ENCODE measurements at regions not wholly inside any gene's neighbourhood (a gene's known extent, or its start where the extent isn't known, plus 50 kb on each side); places are given as distances from the start of the nearest gene placed in this dataset.

DNA sequence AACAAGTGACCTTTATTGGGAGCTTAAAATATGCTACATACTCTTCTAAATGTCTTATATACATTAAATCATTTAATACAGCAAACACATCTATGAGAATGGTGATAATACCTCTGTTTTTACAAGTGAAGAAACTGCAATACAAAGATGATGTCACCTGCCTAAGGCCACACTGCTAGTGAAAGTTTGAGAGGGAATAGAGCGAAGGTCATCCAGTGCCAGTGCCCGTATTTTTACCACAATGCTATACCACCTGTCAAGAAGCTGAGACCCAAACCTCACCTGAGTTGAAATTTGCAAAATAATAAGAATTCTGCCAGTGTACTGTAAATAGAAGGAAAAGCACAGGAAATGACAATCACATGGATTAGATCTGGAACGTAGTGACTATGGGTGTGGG lies 200.4 kb upstream of the TMPRSS15 start:
- no peaks in the 10 kb centered on the region for H3K36me3 Mint-ChIP-seq
- no peak overlapping the region for H3K27ac Mint-ChIP-seq
- H3K4me1 Mint-ChIP-seq = no peaks in the 10 kb centered on the region
- H3K27me3 Mint-ChIP-seq = no peaks in the 10 kb centered on the region
- no peak for ATAC-seq (ENCODE audit: low read depth)
- H3K9me3 Mint-ChIP-seq = peaks cover 2% of the 10 kb centered on the region
- no peak overlapping the region for H3K4me3 Mint-ChIP-seq
- no peak for DNase-seq (ENCODE audit: low spot score in 2 of 2)

DNA sequence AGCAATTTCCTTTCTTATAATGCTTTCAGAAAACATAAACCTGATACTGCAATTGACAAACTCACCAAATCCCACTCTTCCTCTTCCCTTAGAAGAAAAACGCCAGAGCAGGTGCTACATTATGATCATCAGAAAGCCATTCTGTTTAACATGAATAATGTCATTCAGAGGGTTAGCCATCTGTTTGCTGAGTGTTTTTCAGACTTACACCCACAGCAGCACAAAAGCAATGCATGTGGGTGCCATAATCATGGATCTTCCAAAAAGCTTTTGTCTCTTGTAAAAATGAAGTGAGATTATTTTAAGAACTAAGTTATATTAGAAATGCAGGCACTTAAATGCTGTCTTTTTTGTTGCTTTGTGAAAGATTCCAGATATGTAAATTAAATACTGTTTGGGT lies 204.6 kb upstream of the TMPRSS15 start:
- no peak overlapping the region for H3K4me3 Mint-ChIP-seq
- no peak overlapping the region for H3K27ac Mint-ChIP-seq
- H3K4me1 Mint-ChIP-seq = no peaks in the 10 kb centered on the region
- ATAC-seq (ENCODE audit: low read depth) (no peak), DNase-seq (ENCODE audit: low spot score in 2 of 2) (no peak)
- no peaks in the 10 kb centered on the region for H3K9me3 Mint-ChIP-seq
- H3K36me3 Mint-ChIP-seq = no peaks in the 10 kb centered on the region
- no peaks in the 10 kb centered on the region for H3K27me3 Mint-ChIP-seq

GRCh38 chr21:18614303-18614702 lies 210.7 kb upstream of the TMPRSS15 start:
- Mint-ChIP-seq H3K27me3 (no peaks in the 10 kb centered on the region), H3K27ac (no peak overlapping the region), H3K4me3 (no peak overlapping the region), H3K9me3 (no peaks in the 10 kb centered on the region), H3K4me1 (no peaks in the 10 kb centered on the region), H3K36me3 (no peaks in the 10 kb centered on the region)
- ATAC-seq (ENCODE audit: low read depth) (no peak), DNase-seq (ENCODE audit: low spot score in 2 of 2) (no peak)

DNA sequence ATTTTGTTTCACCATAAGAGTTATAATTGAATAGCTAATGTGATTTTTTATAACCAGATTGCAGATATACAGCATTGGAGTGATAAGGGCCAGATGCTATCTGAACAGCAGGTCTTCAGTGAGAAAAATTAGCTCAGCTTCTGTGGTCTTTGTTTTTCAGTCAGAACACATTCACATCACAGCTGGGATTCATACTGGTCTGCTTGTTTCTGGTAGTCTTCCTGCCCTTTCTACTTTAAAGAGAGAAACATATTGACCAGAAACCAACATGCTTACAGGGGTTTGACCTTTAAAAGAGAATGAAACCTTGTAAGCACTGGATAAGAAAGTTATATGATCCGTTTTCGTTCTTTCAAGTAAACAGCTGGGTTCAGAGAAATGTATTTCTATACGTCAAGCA lies 213.7 kb upstream of the TMPRSS15 start:
- Mint-ChIP-seq H3K4me3 (no peak overlapping the region), H3K36me3 (no peaks in the 10 kb centered on the region), H3K9me3 (no peaks in the 10 kb centered on the region), H3K27ac (no peak overlapping the region), H3K4me1 (no peaks in the 10 kb centered on the region), H3K27me3 (no peaks in the 10 kb centered on the region)
- DNase-seq (ENCODE audit: low spot score in 2 of 2) (no peak), ATAC-seq (ENCODE audit: low read depth) (no peak)

- Mint-ChIP-seq H3K27ac (no peak overlapping the region), H3K9me3 (no peaks in the 10 kb centered on the region), H3K4me3 (no peak overlapping the region), H3K36me3 (no peaks in the 10 kb centered on the region), H3K4me1 (no peaks in the 10 kb centered on the region), H3K27me3 (no peaks in the 10 kb centered on the region)
- DNase-seq (ENCODE audit: low spot score in 2 of 2) (no peak), ATAC-seq (ENCODE audit: low read depth) (no peak)
These were observed 216.9 kb upstream of the TMPRSS15 start for GRCh38 chr21:18620436-18620835.

- no peak overlapping the region for H3K27ac Mint-ChIP-seq
- H3K9me3 Mint-ChIP-seq = no peaks in the 10 kb centered on the region
- ATAC-seq (ENCODE audit: low read depth) (no peak), DNase-seq (ENCODE audit: low spot score in 2 of 2) (no peak)
- no peak overlapping the region for H3K4me3 Mint-ChIP-seq
- H3K4me1 Mint-ChIP-seq = no peaks in the 10 kb centered on the region
- H3K36me3 Mint-ChIP-seq = no peaks in the 10 kb centered on the region
- H3K27me3 Mint-ChIP-seq = no peaks in the 10 kb centered on the region
These were observed 218.8 kb upstream of the TMPRSS15 start for GRCh38 chr21:18622383-18622782.

GRCh38 chr21:18630446-18630845 lies 226.9 kb upstream of the TMPRSS15 start:
- no peak overlapping the region for H3K4me3 Mint-ChIP-seq
- no peaks in the 10 kb centered on the region for H3K36me3 Mint-ChIP-seq
- DNase-seq (ENCODE audit: low spot score in 2 of 2) (no peak), ATAC-seq (ENCODE audit: low read depth) (no peak)
- no peaks in the 10 kb centered on the region for H3K9me3 Mint-ChIP-seq
- H3K27ac Mint-ChIP-seq = no peak overlapping the region
- peaks cover 3% of the 10 kb centered on the region for H3K4me1 Mint-ChIP-seq
- H3K27me3 Mint-ChIP-seq = no peaks in the 10 kb centered on the region

DNA sequence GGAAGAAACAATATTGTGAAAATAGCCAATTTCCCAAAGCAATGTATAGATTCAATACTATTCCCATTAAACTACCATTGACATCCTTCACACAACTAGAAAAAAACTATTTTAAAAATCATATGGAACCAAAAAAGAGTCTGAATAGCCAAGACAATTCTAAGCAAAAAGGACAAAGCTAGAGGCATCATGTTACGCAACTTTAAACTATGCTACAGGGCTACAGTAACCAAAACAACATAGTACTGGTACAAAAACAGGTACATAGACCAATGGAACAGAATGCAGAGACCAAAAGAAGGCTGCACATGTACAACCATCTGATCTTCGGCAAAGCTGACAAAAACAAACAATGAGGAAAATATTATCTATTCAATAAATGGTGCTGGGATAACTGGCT lies 233.3 kb upstream of the TMPRSS15 start:
- H3K27ac Mint-ChIP-seq = no peak overlapping the region
- no peak overlapping the region for H3K4me3 Mint-ChIP-seq
- no peak for DNase-seq (ENCODE audit: low spot score in 2 of 2)
- H3K9me3 Mint-ChIP-seq = peaks cover 6% of the 10 kb centered on the region
- H3K4me1 Mint-ChIP-seq = peaks cover 3% of the 10 kb centered on the region
- ATAC-seq (ENCODE audit: low read depth) = no peak
- H3K27me3 Mint-ChIP-seq = no peaks in the 10 kb centered on the region
- no peaks in the 10 kb centered on the region for H3K36me3 Mint-ChIP-seq

GRCh38 chr21:18646116-18646515 lies 242.5 kb upstream of the TMPRSS15 start:
- Mint-ChIP-seq H3K27me3 (no peaks in the 10 kb centered on the region), H3K36me3 (no peaks in the 10 kb centered on the region), H3K4me3 (no peak overlapping the region), H3K4me1 (no peaks in the 10 kb centered on the region), H3K9me3 (no peaks in the 10 kb centered on the region), H3K27ac (no peak overlapping the region)
- DNase-seq (ENCODE audit: low spot score in 2 of 2) (no peak), ATAC-seq (ENCODE audit: low read depth) (no peak)

DNA sequence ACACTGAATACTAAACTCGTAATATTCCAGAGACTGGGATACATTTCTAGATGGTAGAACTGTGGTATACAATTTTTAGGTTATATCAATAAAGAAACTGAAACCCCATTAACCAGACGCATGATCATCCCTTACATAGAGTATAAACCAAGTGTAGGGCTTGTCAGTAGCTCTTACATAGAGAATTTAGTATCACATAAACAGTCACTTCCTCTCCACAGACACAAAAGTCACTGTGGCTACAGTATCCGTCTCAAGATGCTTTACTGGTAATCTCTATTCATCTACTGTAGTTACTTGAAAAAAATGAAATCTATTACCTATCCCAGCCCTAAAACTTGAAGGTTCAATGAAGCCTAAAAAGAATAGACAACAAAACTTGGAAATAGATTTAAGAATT lies 252.3 kb upstream of the TMPRSS15 start:
- Mint-ChIP-seq H3K27ac (no peak overlapping the region), H3K36me3 (no peaks in the 10 kb centered on the region), H3K4me1 (no peaks in the 10 kb centered on the region), H3K9me3 (peaks cover 4% of the 10 kb centered on the region), H3K4me3 (no peak overlapping the region), H3K27me3 (no peaks in the 10 kb centered on the region)
- ATAC-seq (ENCODE audit: low read depth) = no peak
- DNase-seq (ENCODE audit: low spot score in 2 of 2) = no peak

- ATAC-seq (ENCODE audit: low read depth) = no peak
- no peaks in the 10 kb centered on the region for H3K4me1 Mint-ChIP-seq
These were observed 258.3 kb upstream of the TMPRSS15 start for GRCh38 chr21:18661842-18662241.

DNA sequence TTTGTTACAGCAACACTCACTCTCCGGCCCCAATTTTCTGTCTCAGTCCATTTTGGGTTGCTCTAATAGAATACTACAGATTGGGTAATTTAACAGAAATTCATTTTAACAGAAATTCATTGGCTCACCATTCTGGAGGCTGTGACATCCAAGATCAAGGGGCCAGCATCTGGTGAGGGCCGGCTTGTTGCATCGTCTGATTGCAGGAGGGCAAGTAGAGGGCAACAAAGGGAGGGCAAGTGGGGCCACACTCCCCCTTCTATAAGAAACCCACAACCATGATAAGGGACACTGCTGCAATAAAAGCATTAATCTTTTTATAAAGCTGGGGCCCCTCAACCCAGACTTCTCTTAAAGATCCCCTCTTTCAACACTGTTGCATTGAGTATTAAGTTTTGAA lies 260.1 kb upstream of the TMPRSS15 start:
- Mint-ChIP-seq H3K9me3 (no peaks in the 10 kb centered on the region), H3K4me3 (no peak overlapping the region), H3K36me3 (no peaks in the 10 kb centered on the region), H3K4me1 (no peaks in the 10 kb centered on the region), H3K27ac (no peak overlapping the region), H3K27me3 (no peaks in the 10 kb centered on the region)
- ATAC-seq (ENCODE audit: low read depth) = no peak
- DNase-seq (ENCODE audit: low spot score in 2 of 2) = no peak

More at GRCh38 chr21:18661842-18662241, 258.3 kb upstream of the TMPRSS15 start:
- Mint-ChIP-seq H3K4me3 (no peak overlapping the region), H3K36me3 (no peaks in the 10 kb centered on the region), H3K27ac (no peak overlapping the region), H3K27me3 (no peaks in the 10 kb centered on the region), H3K9me3 (no peaks in the 10 kb centered on the region)
- no peak for DNase-seq (ENCODE audit: low spot score in 2 of 2)

DNA sequence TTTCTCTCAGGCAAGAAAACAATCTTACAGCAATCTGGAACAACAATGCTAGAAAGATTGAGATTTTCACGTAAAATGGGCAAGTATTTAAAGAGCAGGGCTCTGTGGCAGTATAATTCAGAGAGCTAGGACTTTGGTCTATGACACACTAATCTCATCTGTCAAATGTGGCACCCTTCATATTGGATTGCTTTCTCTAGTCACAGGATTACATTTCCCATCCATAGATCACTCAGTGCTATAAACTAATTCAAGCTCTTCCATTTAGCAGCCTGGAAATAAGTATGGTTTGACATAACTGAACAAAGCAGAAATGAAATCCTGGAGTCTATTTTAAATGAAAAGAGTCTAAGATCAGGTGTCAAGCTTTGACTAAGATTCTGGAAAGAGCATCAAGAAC lies 263.1 kb upstream of the TMPRSS15 start:
- no peaks in the 10 kb centered on the region for H3K27me3 Mint-ChIP-seq
- no peak overlapping the region for H3K4me3 Mint-ChIP-seq
- no peaks in the 10 kb centered on the region for H3K4me1 Mint-ChIP-seq
- H3K9me3 Mint-ChIP-seq = peaks cover 1% of the 10 kb centered on the region
- no peaks in the 10 kb centered on the region for H3K36me3 Mint-ChIP-seq
- DNase-seq (ENCODE audit: low spot score in 2 of 2) (no peak), ATAC-seq (ENCODE audit: low read depth) (no peak)
- no peak overlapping the region for H3K27ac Mint-ChIP-seq

- no peak for DNase-seq (ENCODE audit: low spot score in 2 of 2)
- Mint-ChIP-seq H3K9me3 (peaks cover 4% of the 10 kb centered on the region), H3K27me3 (no peaks in the 10 kb centered on the region), H3K4me3 (no peak overlapping the region), H3K27ac (no peak overlapping the region), H3K4me1 (no peaks in the 10 kb centered on the region), H3K36me3 (no peaks in the 10 kb centered on the region)
- ATAC-seq (ENCODE audit: low read depth) = no peak
These were observed 270.2 kb upstream of the TMPRSS15 start for GRCh38 chr21:18673789-18674188.

GRCh38 chr21:18677632-18678031 lies 274.0 kb upstream of the TMPRSS15 start:
- no peaks in the 10 kb centered on the region for H3K4me1 Mint-ChIP-seq
- no peak for ATAC-seq (ENCODE audit: low read depth)
- H3K36me3 Mint-ChIP-seq = no peaks in the 10 kb centered on the region
- H3K27me3 Mint-ChIP-seq = no peaks in the 10 kb centered on the region
- no peak for DNase-seq (ENCODE audit: low spot score in 2 of 2)
- peaks cover 2% of the 10 kb centered on the region for H3K9me3 Mint-ChIP-seq
- no peak overlapping the region for H3K4me3 Mint-ChIP-seq
- H3K27ac Mint-ChIP-seq = no peak overlapping the region

DNA sequence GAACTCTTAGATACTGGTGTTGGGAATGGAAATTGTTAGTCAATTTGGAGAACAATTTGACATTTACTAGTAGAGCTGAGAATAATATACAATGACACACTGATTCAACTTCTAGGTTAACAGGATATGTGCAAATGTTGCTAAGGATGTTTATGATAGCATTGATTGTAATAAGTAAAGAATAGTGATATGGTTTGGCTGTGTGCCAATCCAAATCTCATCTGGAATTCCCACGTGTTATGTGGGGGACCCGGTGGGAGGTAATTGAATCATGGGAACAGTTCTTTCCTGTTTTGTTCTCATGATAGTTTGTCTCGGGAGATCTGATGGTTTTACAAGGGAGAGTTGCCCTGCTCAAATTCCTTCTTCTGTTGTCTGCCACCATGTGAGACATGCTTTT lies 302.4 kb upstream of the TMPRSS15 start:
- H3K36me3 Mint-ChIP-seq = no peaks in the 10 kb centered on the region
- no peaks in the 10 kb centered on the region for H3K27me3 Mint-ChIP-seq
- no peaks in the 10 kb centered on the region for H3K4me1 Mint-ChIP-seq
- H3K9me3 Mint-ChIP-seq = peaks cover 6% of the 10 kb centered on the region
- ATAC-seq (ENCODE audit: low read depth) (no peak), DNase-seq (ENCODE audit: low spot score in 2 of 2) (no peak)
- H3K4me3 Mint-ChIP-seq = no peak overlapping the region
- no peak overlapping the region for H3K27ac Mint-ChIP-seq
